ENCODE measurements at regions not wholly inside any gene's neighbourhood (a gene's known extent, or its start where the extent isn't known, plus 50 kb on each side); places are given as distances from the start of the nearest gene placed in this dataset.

GRCh38 chr1:219434285-219434922 is 178.5 kb downstream of the ZC3H11B start:
- ATAC-seq, result no peak
- no peak for TF ChIP-seq PPARA (CRISPR knock-in tag; IDR thresholded peaks at IDR 0.05; ENCODE audit: borderline replicate concordance)
- no peak for TF ChIP-seq ZFP30 (CRISPR knock-in tag; IDR thresholded peaks at IDR 0.05)
- no peak for TF ChIP-seq OSR1 (CRISPR knock-in tag; IDR thresholded peaks at IDR 0.05)
- TF ChIP-seq CSRNP3 (CRISPR knock-in tag; IDR thresholded peaks at IDR 0.05), result no peak
- no peak for TF ChIP-seq GLIS3 (CRISPR knock-in tag; IDR thresholded peaks at IDR 0.05)
- no peak for TF ChIP-seq SNAI2 (CRISPR knock-in tag; IDR thresholded peaks at IDR 0.05)
- no peak for TF ChIP-seq ZC3H10 (CRISPR knock-in tag; IDR thresholded peaks at IDR 0.05)
- no peak for TF ChIP-seq ARNTL (CRISPR knock-in tag; IDR thresholded peaks at IDR 0.05; ENCODE audit: borderline replicate concordance, low read depth)
- TF ChIP-seq RARB (CRISPR knock-in tag; IDR thresholded peaks at IDR 0.05), result no peak
- no peak for TF ChIP-seq TCF4 (CRISPR knock-in tag; IDR thresholded peaks at IDR 0.05; ENCODE audit: borderline replicate concordance)
- no peak for TF ChIP-seq ZNF8 (CRISPR knock-in tag; IDR thresholded peaks at IDR 0.05)
- TF ChIP-seq BACH2 (CRISPR knock-in tag; IDR thresholded peaks at IDR 0.05; ENCODE audit: borderline replicate concordance), result no peak
- no peak for TF ChIP-seq POU6F1 (CRISPR knock-in tag; IDR thresholded peaks at IDR 0.05; ENCODE audit: borderline replicate concordance, low read depth)
- TF ChIP-seq ISL1 (CRISPR knock-in tag; IDR thresholded peaks at IDR 0.05), result no peak
- TF ChIP-seq TOX (CRISPR knock-in tag; IDR thresholded peaks at IDR 0.05; ENCODE audit: borderline replicate concordance), result no peak
- TF ChIP-seq CREB5 (CRISPR knock-in tag; IDR thresholded peaks at IDR 0.05; ENCODE audit: low read depth), result no peak
- TF ChIP-seq PATZ1 (CRISPR knock-in tag; IDR thresholded peaks at IDR 0.05; ENCODE audit: borderline replicate concordance), result no peak
- TF ChIP-seq CSDC2 (CRISPR knock-in tag; IDR thresholded peaks at IDR 0.05), result no peak
- no peak for TF ChIP-seq ZNF565 (CRISPR knock-in tag; conservative IDR thresholded peaks at IDR 0.05; ENCODE audit: low read depth)

GRCh38 chr1:219433496-219434131 is 179.3 kb downstream of the ZC3H11B start:
- ATAC-seq, result no peak
- TF ChIP-seq RARB (CRISPR knock-in tag; IDR thresholded peaks at IDR 0.05) (no peak), ESRRG (CRISPR knock-in tag; IDR thresholded peaks at IDR 0.05) (no peak), TOX (CRISPR knock-in tag; IDR thresholded peaks at IDR 0.05; ENCODE audit: borderline replicate concordance) (no peak), TCF4 (CRISPR knock-in tag; IDR thresholded peaks at IDR 0.05; ENCODE audit: borderline replicate concordance) (no peak), CREB5 (CRISPR knock-in tag; IDR thresholded peaks at IDR 0.05; ENCODE audit: low read depth) (no peak), ZNF565 (CRISPR knock-in tag; conservative IDR thresholded peaks at IDR 0.05; ENCODE audit: low read depth) (no peak), CSDC2 (CRISPR knock-in tag; IDR thresholded peaks at IDR 0.05) (no peak), GLIS3 (CRISPR knock-in tag; IDR thresholded peaks at IDR 0.05) (no peak), PPARA (CRISPR knock-in tag; IDR thresholded peaks at IDR 0.05; ENCODE audit: borderline replicate concordance) (no peak), ZNF70 (CRISPR knock-in tag; IDR thresholded peaks at IDR 0.05) (no peak), ARNTL (CRISPR knock-in tag; IDR thresholded peaks at IDR 0.05; ENCODE audit: borderline replicate concordance, low read depth) (no peak), POU6F1 (CRISPR knock-in tag; IDR thresholded peaks at IDR 0.05; ENCODE audit: borderline replicate concordance, low read depth) (no peak), ZNF8 (CRISPR knock-in tag; IDR thresholded peaks at IDR 0.05) (no peak), ISL1 (CRISPR knock-in tag; IDR thresholded peaks at IDR 0.05) (no peak), BACH2 (CRISPR knock-in tag; IDR thresholded peaks at IDR 0.05; ENCODE audit: borderline replicate concordance) (no peak), TSHZ2 (CRISPR knock-in tag; IDR thresholded peaks at IDR 0.05) (no peak), ZFP3 (CRISPR knock-in tag; IDR thresholded peaks at IDR 0.05) (no peak), ZC3H10 (CRISPR knock-in tag; IDR thresholded peaks at IDR 0.05) (no peak)
